HG03039 (cell line): ENCODE measurements at regions not wholly inside any gene's neighbourhood (a gene's known extent, or its start where the extent isn't known, plus 50 kb on each side); places are given as distances from the start of the nearest gene placed in this dataset.

Experiments
- ATAC-seq: cut with Tn5 transposase; IDR thresholded peaks from one replicate; pipeline ENCODE4 v1.9.1; 2021; ENCODE audit warnings: mild to moderate bottlenecking, moderate library complexity; ENCODE audit not compliant: unreplicated experiment

- no peak for ATAC-seq
Measured at GRCh38 chr4:187302457-187303150, 578.9 kb upstream of the FAT1 start.

GRCh38 chr4:187304133-187304532 lies 580.5 kb upstream of the FAT1 start:
- no peak for ATAC-seq

GRCh38 chr4:187307131-187307530 lies 583.5 kb upstream of the FAT1 start:
- ATAC-seq, result no peak

DNA sequence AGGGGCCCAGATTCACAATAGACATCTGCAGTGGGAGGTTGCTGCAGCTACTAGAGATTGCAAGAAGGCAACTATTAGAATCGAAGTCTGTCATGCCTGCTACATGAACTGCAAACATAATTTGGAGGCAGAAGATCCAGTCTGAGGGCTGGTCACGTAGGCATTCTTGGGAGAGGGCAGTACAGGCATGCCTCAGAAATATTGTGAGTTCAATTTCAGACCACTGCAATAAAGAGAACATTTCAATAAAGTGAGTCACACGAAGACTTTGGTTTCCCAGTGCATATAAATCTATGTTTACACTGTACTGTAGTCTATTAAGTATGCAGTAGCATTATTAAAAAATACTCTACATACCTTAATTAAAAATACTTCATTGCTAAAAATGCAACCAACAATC lies 585.8 kb upstream of the FAT1 start:
- ATAC-seq, result no peak

GRCh38 chr4:187312299-187312698 lies 588.6 kb upstream of the FAT1 start:
- ATAC-seq, result no peak

DNA sequence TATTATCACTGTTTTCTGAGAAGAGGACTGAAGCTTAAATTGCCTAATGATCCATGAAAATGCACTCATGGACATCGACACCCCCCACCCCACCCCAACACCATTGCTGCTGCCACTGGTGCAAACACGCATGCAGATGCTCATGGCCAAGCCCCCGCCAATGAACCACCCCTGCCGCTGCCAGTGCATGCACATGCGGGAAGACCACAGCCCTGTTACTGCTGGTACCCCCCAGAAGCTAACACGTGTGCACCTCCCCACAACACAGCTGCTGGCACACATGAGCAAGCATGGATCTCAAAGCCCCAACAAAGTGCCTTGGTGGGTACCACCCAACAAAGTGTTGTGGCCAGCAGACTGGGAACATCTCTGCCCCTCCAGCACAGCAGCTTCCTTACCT lies 594.1 kb upstream of the FAT1 start:
- ATAC-seq, result no peak

DNA sequence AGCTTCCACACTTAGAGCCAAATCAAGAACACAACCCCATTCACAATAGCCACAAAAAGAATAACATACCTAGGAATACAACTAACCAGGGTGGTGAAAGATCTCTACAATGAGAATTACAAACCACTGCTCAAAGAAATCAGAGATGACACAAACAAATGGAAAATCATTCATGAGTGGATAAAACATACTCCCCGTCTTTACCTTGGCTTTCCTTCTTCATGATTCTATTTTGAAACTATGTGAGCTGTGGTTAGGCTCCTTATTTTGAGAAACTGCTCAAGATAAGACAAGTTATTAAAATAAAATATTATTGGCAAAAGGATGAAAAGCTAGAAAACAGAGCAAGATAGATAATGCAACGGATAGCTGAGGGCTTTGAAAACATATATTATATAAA lies 598.1 kb upstream of the FAT1 start:
- no peak for ATAC-seq

GRCh38 chr4:187332141-187332540 lies 608.5 kb upstream of the FAT1 start:
- no peak for ATAC-seq

GRCh38 chr4:187333151-187333550 lies 609.5 kb upstream of the FAT1 start:
- no peak for ATAC-seq

- no peak for ATAC-seq
Measured at GRCh38 chr4:187335339-187335738, 611.7 kb upstream of the FAT1 start.

DNA sequence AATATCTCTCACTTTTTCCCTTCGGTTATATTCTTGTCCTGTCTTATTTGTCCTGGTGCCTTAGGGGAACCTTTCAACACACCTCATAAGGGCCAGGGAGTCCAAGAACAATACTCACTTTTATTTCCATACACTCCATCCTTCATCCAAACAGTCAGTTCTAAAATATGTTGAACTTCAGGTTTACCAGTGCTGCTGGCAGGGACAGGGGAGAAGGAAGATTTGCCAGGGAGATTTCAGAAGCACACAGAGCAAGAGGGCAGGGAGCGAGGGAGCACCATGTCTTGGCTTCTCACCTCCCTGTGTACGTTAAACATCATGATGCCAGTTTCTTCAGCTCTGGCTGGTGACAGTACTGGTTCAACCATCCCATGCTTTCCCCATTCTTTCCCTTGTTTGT lies 631.1 kb upstream of the FAT1 start:
- ATAC-seq, result no peak

- no peak for ATAC-seq
Measured at GRCh38 chr4:187357045-187357643, 633.5 kb upstream of the FAT1 start.

DNA sequence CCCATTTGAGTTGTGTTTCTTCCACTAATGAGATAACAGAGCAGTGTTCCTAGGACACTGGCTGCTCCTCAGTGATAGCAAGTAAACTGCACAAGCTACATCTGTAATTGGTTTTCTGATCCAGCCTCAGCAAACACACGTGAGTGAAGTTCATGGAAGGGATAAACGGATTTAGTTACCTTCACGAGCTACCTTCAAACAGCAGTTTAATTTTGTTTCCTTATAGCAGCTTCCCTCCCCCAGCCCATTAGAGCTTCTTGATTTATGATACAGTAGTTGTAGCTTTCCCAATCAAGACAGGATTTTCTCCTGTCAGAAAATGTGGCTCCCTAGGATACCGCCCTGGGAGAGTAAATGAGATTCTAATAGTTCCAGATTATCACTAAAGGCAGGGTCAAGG lies 634.2 kb upstream of the FAT1 start:
- no peak for ATAC-seq

DNA sequence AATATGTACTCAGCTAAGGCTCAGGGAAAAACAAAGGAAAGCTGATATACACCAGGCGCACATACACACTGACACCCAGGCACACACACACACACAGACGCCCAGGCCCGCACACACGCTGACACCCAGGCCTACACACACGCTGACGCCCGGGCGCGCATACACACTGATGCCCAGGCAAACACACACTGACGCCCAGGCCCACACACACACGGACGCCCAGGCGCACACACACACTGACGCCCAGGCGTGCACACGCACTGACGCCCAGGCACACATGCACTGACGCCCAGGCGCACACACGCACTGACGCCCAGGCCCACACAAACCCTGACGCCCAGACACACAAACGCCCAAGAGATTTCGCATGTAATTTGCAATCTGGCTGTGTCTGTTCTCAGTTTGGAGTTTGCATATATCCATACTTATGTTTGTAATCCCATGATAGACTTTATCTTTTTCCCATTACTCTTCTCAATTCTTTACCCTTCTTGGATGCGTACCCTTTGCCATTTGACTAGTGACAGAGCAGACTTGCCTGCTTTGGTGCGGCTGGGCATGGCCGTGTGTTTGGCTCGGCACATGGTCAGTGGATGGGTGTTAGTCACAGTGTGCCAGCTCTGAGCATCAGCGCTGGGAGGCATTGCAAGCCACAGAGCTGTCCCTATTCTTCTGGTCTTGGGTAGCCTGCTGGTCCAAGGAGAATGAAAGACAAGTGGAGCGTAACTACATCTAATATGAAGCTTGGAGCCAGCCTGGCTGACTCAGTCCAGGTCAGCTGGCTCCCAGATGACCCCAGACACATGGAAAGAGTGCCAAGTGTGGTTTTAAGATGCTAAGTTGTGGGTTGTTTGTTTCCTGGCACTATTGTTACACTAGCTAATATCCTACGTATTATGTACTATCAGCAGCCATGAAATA lies 632.4 kb upstream of the ZFP42 start:
- no peak for ATAC-seq

GRCh38 chr4:187364401-187364800 lies 631.2 kb upstream of the ZFP42 start:
- ATAC-seq, result no peak

DNA sequence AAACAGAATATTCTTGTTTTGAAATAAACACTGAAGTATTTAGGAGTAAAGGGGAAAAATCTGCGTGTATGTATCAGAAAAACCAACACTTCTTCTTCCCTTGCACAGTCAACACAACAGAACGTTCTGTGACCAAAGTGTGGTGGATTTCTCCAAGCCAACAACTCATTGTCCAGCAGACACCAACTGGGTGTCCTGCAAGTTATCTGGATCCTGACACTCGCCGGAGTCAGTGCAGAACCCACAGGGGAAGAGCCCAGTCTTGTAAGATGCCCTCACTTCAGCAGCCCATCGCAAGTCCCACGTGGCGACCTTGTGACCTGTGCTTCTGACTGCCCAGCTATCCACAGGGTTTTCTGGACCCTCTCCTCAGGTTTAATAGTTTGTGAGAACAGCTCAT lies 630.7 kb upstream of the ZFP42 start:
- no peak for ATAC-seq

- no peak for ATAC-seq
Measured at GRCh38 chr4:187366530-187366929, 629.0 kb upstream of the ZFP42 start.

- no peak for ATAC-seq
Measured at GRCh38 chr4:187370918-187371317, 624.7 kb upstream of the ZFP42 start.

DNA sequence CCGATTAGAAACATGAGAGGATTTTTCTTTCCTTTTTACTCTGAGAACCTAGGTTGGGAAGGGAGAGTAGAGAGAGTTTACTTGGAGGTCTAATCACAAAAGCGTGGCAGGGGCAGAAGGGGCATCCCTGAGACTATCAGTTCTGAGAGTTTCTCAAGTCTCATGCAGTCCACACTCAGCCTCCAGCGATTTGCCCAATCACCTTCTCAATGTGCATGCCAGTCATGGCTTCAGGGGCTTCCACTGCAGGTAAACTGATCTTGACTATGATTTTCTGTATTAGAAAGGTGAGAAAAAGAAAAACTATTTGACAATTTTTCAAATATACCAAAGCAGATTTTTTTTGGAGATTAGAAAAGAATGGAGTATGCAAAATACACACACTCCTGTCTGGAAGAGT lies 617.1 kb upstream of the ZFP42 start:
- ATAC-seq, result no peak

DNA sequence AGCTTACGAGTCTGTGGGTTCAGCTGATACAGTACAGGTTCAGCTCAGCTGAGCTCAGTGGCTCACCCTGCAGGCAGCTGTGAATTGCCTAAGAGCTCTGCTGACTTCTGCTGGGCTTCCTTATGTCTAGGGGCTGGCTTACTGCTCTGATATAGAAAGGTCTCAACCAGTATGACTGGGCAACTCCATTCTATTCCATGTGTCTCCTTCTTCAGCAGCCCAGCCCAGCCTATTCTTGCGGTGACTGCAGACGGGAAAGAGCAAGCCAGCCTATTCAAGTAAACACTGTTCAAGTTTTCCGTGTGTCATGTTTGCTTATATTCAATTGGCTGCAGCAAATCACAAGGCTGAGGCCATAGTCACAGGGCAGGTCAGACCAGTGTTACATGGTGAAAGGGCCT lies 615.4 kb upstream of the ZFP42 start:
- ATAC-seq, result no peak

- ATAC-seq, result no peak
Measured at GRCh38 chr4:187383181-187383580, 612.4 kb upstream of the ZFP42 start.

GRCh38 chr4:187387739-187388138 lies 607.8 kb upstream of the ZFP42 start:
- no peak for ATAC-seq
